T follicular helper cell (primary cell): ENCODE measurements at regions not wholly inside any gene's neighbourhood (a gene's known extent, or its start where the extent isn't known, plus 50 kb on each side); places are given as distances from the start of the nearest gene placed in this dataset.
"Not testable (repeated sequence)": the region's sequence is repeated elsewhere in the genome, so short reads cannot be mapped to it uniquely, and the experiment has no call there.

Source experiments
- DNase-seq: peaks from one replicate; pipeline ENCODE4 v3.0.0-alpha.2; 2020; ENCODE audit warnings: low read depth

DNA sequence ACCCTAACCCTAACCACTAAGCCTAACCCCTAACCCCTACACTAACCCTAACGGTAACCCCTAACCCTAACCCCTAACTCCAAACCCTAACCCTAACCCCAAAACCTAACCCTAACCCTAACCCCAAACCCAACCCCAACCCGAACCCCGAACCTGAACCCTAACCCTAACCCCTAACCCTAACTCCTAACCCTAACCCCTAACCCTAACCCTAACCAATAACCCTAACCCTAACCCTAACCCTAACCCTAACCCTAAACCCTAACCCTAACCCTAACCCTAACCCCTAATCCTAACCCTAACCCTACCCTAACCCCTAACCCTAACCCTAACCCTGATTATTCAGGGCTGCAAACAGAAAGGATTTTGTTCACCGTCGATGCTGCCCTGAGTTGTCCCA is 144.6 kb upstream of the DUSP22 start:
- not testable (repeated sequence) for DNase-seq

DNA sequence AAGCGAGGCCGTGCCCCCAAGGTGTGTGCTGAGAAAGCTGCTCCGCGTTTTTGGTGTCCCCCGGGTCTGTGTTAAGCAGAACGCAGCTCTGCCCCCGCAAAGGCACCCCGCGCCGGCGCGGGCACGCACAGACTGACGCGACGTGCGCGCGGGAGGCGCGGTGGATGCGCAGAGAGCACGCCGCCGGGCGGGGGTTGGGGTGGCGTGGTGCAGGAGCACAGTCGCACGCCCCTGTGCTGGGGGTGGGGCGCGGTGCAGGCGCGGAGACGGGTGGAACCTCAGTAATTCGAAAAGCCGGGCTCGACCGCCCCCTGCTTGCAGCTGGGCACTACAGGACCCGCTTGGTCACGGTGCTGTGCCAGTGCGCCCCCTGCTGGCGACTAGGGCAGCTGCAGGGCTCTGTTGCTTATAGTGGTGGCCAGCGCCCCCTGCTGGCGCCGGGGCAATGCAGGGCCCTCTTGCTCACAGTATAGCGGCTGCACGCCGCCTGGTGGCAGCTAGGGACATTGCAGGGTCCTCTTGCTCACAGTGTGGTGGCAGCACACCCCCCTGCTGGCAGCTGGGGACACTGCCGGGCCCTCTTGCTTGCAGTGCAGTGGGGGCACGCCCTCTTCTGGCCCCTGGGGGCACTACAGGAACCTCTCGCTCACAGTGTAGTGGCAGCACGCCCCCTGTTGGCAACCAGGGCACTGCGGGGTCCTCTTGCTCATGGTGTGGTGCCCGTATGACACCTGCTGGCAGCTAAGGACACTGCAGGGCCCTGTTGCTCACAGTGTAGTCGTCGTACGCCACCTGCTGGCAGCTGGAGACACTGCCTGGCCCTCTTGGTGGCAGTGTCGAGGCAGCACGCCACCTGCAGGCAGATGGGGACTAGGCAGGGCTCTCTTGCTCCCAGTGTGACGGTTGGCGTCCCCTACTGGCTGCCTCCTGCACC is 144.0 kb upstream of the DUSP22 start:
- peak; percentile 40 for DNase-seq

DNA sequence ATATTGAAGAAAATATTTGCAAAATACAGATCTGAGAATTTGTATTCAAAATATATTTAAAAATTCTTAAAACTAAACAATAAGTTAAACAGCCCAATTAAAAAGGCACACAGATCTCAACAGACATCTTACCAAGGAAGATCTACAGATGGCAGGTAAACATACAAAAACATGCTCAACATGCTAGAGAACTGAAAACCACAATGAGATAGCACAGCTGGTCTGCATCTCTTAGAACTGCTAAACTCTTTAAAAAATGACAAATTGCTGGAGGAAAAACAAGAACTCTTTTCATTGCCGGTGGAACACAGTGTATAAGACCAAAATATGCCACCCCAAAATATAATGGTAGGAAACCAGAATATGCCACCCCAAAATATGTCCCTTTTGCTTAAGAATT is 142.1 kb upstream of the DUSP22 start:
- not testable (repeated sequence) for DNase-seq

DNA sequence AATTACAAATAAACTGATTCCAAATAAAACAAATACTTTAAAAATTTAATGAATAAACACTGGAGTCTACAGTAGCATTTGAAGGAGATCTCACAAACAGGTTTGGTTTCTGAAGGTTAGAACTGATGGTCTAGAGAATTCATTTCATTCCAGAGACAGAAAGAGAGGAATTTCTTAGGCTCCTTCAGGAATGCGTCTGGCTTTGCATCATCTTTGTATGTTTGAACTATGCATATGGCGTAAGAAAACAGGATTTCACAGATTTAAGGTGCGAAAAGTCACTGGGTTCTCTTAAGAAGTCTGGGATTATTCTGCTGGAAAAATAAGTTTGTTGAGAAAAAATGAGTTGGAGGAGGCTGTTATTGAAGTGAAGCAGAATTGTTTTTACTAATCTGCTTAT is 139.9 kb upstream of the DUSP22 start:
- not testable (repeated sequence) for DNase-seq

DNA sequence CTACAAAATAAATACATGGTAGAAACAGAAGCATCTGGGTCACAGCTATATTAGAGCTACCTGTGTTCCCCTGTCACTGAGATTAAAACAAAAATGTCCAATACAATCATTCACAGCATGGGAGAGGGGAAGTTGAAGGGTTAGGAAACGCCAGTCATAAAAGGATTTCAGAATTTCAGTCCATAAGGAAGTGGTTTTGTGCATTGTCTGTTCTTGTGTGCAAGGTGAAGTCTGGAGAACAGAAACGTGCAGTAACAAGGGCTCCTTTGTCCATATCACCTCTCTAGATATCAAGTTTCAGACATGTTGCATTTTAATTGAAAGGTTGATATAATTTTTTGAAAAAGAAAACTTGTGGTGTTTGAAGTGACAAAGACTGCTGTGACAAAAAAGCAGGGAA is 139.3 kb upstream of the DUSP22 start:
- DNase-seq, result not testable (repeated sequence)

DNA sequence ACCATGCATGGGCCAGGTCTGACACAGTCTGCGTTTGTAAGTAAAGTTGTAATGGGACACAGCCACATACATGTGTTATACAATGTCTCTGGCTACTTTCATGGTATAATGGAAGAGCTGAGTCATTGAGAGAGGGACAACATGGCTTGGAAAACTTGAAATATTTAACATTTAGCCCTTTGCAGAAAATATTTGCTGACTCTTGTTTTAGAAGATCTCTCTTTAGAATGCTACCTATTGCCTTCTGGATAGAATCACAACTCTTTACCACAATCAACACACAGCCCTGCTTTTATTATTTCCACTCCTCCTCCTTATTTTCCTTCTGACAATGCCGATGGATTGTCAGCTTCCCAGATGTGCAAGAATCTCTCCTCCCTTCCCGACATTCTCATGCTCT is 138.4 kb upstream of the DUSP22 start:
- DNase-seq, result not testable (repeated sequence)

DNA sequence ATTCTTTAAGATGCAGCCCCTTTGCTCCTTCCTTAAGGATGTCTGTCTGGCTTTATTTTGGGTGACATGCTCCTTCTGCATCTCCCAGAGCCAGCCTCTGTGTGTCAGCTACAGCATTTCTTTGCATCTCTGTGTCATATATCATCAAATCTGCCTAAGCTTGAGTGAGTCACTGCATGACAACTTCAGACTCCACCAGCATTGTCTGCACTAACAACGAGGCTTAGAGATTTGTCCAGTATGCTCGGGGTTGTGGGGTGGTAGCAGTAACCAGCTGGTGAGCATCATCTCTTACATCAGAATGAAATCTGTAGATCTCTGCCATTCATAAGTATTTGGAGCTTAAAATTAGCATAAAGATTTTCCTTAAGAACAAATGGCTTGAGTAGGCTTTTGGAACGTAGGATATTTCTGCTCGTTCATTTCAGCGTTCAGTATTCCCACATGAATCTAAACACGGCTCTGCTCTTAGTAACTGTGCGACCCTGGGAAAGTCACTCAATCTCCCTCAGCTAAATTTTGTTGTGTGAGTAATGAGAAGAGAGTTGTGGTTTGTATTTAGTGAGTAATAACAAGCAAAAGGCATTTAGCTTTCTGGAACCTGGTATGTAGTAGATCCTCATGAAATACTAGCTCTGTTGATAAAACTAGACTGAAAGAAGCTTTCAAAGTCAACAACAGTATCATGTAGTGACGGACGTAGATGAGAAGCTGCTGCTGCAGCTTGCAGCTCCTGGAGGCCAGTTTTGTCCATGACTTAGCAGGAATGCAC is 137.8 kb upstream of the DUSP22 start:
- not testable (repeated sequence) for DNase-seq

DNA sequence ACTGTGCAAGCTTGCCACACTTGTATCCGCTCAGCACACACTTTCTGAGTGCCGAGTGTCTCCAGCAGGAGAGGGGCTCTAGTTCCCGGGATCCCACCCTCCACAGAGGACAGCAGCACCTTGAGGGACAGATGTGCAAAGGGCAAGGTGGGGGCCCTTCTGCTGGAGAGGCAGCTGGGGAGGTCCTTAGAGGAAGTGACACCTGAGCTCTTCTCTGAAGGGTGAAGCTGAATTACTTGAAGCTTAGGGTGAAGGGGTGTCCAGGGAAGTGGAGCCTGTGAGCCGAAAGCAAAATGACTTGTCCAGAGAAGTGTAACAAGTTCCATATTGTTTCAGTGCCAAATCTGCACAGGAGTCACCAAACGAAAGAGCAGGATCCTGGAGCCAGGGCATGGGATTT is 136.3 kb upstream of the DUSP22 start:
- DNase-seq, result no peak

DNA sequence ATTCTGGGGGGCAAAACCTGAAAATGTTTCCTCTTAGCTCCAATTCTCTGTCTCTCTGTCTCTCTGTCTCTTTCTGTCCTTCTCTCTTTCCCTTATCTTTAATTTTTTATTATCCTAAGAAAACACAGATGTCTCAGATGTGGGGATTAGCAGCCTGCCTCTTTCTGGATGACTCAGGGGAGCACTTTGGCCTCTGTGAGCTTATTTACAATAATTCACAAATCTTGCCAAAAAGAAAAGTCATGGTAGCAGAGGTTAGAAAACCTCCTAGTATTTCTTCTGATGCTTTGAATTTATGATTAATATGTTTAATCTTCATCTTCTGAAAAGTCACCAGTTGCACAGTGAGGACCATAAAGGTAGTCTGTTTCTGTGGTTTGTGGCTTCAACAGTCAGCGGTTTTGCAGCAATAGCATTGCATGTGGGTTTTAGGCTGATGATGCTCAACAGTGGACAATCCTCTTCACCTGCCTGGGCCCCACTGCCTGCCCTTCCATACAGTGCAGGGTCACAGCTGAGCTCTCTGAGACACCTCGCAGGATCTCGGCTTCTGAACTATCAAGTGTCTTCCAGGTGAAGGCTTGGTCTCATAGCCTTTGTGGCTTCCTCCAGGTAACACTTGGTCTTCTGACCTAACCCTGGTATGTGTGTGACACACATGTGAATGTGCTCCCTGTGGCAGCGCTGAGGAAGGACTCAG is 135.7 kb upstream of the DUSP22 start:
- not testable (repeated sequence) for DNase-seq

DNA sequence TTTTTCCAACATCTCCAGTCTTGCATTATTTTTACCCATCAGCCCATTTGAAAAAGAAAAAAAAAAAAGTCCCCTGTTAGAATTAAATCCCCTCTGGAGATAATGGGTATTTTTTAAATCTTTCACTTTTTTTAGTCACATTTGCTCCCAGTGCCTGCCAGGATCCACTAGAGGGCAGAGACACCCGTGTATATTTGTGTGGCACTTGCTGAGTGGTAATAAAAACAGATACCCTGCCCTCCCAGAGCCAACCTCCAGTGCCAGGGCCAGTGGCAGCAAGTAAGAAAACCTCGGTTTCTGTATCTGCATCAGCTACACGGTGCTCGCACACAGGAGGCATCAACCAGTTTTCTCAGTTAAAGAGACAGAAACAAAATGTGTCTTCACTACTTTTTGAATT is 135.1 kb upstream of the DUSP22 start:
- DNase-seq, result not testable (repeated sequence)

DNA sequence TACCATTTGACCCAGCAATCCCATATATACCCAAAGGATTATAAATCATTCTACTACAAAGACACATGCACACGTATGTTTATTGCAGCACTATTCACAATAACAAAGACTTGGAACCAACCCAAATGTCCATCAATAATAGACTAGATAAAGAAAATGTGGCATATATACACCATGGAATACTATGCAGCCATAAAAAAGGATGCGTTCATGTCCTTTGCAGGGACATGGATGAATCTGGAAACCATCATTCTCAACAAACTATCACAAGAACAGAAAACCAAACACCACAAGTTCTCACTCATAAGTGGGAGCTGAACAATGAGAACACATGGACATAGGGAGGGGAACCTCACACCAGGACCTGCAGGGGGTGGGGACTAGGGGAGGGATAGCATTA is 130.6 kb upstream of the DUSP22 start:
- DNase-seq, result not testable (repeated sequence)

DNA sequence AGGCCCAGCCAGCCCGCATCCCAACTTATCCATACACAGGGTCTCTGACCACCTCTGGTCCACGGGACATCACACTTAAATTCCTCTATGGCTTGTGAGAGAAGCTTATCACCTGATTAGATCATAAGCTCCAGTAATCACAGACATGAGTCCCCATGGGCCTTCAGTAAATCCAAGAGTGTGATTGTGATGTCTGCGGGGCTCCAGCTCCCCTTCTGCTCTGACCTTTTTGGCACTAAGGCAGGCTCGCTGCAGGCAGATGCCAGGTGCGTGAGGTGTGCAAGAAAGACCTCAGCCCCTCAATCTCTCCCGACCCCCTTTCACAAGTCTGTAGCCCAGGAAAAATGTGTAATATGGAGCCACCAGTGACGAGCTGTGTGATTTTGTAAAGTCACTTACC is 127.6 kb upstream of the DUSP22 start:
- no peak for DNase-seq

DNA sequence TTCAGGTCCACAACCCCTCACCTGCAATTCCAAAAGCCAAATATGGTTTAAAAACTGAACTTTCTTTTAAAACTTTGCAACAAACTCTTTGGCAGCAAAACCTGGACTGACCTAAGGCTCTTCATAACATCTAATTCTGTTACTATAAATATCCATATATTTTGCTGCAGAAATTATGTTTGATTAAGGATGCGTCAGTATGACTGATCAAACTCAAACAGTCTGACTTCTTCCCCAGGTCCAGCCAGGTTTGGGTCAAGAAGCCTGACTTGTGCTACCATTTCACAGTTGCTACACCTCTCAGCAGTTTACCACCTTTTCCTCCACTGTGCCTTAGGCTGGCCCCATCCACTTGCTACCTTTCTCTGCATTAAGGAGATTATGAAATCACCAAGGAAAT is 127.0 kb upstream of the DUSP22 start:
- no peak for DNase-seq

DNA sequence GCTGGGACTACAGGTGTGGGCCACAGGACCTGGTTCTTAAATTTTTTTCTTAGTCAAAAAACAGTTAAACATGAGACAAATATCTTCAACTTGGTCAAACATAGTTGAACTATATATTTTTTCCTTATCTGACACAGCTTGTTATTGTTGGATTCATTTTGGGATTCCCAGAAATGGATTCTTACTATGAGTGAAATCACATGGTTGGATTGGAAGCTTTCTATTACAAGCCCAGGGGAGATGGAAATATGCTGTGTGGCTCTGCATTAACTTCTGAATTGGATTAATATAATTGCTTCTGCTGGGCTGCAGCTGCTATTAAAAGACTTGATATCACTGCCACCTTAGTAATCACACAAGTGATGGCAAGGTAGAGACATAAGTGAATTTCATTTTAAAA is 126.4 kb upstream of the DUSP22 start:
- no peak for DNase-seq

DNA sequence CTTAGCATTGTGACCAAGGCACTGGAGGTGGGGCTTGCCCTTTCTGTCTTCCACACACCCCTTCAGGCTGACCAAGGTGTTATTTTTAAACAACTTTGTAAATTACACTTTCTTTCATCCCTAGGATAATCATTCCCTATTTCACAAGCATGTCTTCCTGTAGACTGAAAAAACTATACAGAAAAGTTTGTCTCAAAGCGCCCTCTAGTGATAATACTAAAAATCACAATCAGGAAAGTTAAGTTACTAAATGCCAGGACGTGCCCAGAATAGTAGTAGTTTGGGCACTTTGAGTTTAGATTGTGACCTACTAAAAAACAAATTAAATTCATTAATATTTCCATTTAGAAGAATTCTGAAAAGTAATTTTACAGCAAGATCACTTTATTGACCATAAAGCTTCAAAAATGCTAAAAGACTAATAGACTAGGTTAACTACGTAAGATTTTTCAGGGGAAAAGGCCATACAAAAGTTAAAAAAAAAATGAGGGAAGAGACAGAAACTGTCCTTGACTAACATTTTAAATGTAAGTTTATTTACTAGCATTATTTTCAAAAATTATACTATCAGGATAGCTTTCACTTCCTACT is 123.3 kb upstream of the DUSP22 start:
- no peak for DNase-seq

DNA sequence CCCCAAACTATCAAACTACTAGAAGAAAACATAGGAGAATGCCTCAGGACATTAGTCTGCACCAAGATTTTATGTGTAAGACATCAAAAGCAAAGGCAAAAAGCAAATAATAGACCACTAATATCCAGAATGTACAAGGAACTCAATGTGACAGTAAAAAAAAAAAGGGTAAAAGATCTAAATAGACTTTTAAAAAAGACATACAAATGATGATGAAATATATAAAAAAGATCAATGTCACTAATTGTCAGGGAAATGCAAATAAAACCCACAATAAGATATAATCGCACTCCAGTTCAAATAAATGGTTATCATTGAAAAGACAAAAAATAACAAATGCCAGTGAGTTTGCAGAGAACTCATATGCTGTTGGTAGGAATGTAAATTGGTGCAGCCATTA is 118.3 kb upstream of the DUSP22 start:
- no peak for DNase-seq

DNA sequence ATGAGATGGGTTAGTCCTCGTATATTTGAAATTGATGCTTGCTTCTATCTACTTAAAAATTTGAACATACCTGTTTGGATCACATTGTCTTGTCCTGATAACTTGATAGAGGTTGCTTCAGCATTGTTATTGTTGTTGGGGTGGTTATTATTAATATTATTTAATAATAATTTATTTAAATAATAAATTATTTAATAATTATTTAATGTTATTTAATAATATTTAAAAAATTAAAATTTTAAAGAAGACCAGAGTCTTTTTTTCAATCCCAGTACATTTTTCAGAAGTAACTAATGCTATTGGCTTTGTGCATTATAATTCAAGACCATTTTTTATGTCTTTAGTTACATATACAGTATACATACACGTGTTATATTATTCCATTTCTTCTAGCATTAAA is 116.6 kb upstream of the DUSP22 start:
- DNase-seq, result no peak

DNA sequence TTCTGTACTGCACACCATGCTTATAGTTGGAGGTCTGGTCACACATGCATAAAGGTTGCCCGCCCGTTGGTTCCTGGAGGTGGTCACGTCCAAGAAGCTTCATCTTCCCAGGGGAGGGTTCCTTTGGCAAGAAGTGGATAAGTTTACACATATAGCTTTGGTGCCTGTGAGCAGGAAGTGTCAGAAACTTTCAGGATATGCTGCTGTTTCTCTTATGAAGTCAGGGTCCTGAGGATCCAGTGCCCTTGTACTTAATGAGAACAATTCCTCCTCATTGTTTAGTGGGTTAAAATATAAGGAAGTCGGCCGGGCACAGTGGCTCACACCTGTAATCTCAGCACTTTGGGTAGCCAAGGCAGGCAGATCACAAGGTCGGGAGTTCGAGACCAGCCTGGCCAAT is 115.5 kb upstream of the DUSP22 start:
- no peak for DNase-seq

DNA sequence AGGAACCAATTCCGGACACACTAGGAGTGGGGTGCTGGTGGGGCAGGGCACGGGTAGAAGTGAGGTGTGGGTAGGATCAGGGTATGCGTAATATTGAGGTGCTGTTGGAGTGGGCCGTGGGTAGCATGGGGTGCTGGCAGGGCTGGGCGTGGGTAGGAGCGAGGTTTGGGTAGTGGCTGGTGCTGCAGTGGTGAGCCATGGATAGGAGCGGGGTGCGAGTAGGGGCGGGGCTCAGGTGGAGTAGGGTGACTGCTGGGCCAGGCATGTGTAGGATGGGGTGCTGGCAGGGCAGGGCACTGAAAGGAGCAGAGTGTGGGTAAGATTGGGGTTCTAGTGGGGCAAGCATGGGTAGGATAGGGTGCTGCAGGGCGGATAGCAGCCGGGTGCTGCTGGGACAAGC is 114.2 kb upstream of the DUSP22 start:
- no peak for DNase-seq

DNA sequence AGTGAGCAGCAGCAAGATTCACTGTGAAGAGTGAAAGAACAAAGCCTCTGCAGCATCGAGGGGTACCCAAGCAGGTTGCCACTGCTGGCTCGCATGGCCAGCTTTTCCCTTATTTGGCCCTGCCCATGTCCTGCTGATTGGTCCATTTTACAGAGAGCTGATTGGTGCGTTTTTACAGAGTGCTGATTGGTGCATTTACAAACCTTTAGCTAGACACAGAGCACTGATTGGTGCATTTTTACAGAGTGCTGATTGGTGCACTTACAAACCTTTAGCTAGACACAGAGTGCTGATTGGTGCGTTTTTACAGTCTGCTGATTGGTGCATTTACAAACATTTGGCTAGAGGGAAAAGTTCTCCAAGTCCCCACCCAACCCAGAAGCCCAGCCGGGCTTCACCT is 113.4 kb upstream of the DUSP22 start:
- DNase-seq, result not testable (repeated sequence)

DNA sequence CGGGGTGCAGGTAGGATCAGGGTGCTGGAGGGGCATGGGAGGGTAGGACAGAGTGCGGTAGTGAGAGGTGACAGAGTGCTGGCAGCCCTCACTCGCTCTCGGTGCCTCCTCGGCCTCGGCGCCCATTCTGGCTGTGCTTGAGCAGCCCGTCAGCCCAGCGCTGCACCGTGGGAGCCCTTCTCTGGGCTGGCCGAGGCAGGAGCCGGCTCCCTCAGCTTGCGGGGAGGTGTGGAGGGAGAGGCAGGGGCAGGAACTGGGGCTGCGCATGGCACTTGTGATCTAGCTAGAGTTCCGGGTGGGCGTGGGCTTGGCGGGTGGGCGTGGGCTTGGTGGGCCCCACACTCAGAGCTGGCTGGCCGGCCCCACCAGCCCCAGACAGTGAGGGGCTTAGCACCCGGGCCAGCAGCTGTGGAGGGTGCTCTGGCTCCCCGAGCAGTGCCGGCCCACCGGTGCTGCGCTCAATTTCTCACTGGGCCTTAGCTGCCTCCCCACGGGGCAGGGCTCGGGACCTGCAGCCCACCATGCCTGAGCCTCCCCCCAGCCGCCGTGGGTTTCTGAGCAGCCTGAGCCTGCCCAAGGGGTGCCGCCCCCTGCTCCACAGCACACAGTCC is 112.8 kb upstream of the DUSP22 start:
- no peak for DNase-seq
